SH-SY5Y (cell line): ENCODE measurements at regions not wholly inside any gene's neighbourhood (a gene's known extent, or its start where the extent isn't known, plus 50 kb on each side); places are given as distances from the start of the nearest gene placed in this dataset.
A peak's percentile ranks its signal among the peaks of the same experiment; 100 is the strongest.

Source experiments
- GATA2 ChIP-seq: IDR thresholded peaks from 2 replicates; pipeline ENCODE4 v1.6.1; 2011; ENCODE audit warnings: mild to moderate bottlenecking, low read depth, low read length
- GATA3 ChIP-seq: IDR thresholded peaks from 2 replicates; pipeline ENCODE4 v1.6.1; 2011; ENCODE audit warnings: low read depth, mild to moderate bottlenecking, low read length, moderate library complexity

- TF ChIP-seq GATA3: no peak
- no peak for TF ChIP-seq GATA2
Measured at GRCh38 chr9:16275795-16276624, 594.5 kb downstream of the BNC2 start.

- TF ChIP-seq GATA2 (peak; percentile 51), GATA3 (no peak)
Measured at GRCh38 chr9:16276866-16277265, 593.6 kb downstream of the BNC2 start.

GRCh38 chr9:16277471-16277960, 593.0 kb downstream of the BNC2 start:
- TF ChIP-seq GATA2 (no peak), GATA3 (no peak)

GRCh38 chr9:16278326-16278999, 592.0 kb downstream of the BNC2 start:
- TF ChIP-seq GATA3: no peak
- peak; percentile 16; the same call in 1 of the 2 replicates for TF ChIP-seq GATA2

- no peak for TF ChIP-seq GATA2
- no peak for TF ChIP-seq GATA3
Measured at GRCh38 chr9:16281707-16282106, 588.8 kb downstream of the BNC2 start.

GRCh38 chr9:16282216-16282615, 588.3 kb downstream of the BNC2 start:
- TF ChIP-seq GATA3 (no peak), GATA2 (no peak)

- TF ChIP-seq GATA2: no peak
Measured at GRCh38 chr9:16282718-16283117, 587.8 kb downstream of the BNC2 start.

GRCh38 chr9:16286160-16286559, 584.3 kb downstream of the BNC2 start:
- no peak for TF ChIP-seq GATA2
- TF ChIP-seq GATA3: no peak

GRCh38 chr9:16289639-16290038, 580.8 kb downstream of the BNC2 start:
- no peak for TF ChIP-seq GATA2
- no peak for TF ChIP-seq GATA3

GRCh38 chr9:16290169-16290568, 580.3 kb downstream of the BNC2 start:
- TF ChIP-seq GATA3 (no peak), GATA2 (no peak)

GRCh38 chr9:16291921-16292320, 578.5 kb downstream of the BNC2 start:
- TF ChIP-seq GATA2: no peak
- no peak for TF ChIP-seq GATA3

GRCh38 chr9:16293610-16294009, 576.9 kb downstream of the BNC2 start:
- TF ChIP-seq GATA3 (no peak), GATA2 (no peak)

GRCh38 chr9:16294133-16294770, 576.2 kb downstream of the BNC2 start:
- TF ChIP-seq GATA3: no peak
- no peak for TF ChIP-seq GATA2

- TF ChIP-seq GATA2 (no peak), GATA3 (no peak)
Measured at GRCh38 chr9:16303506-16303905, 567.0 kb downstream of the BNC2 start.

- TF ChIP-seq GATA2 (no peak), GATA3 (no peak)
Measured at GRCh38 chr9:16304301-16304700, 566.2 kb downstream of the BNC2 start.
